ENCODE measurements at regions not wholly inside any gene's neighbourhood (a gene's known extent, or its start where the extent isn't known, plus 50 kb on each side); places are given as distances from the start of the nearest gene placed in this dataset.
A peak's percentile ranks its signal among the peaks of the same experiment; 100 is the strongest.
"Not testable (repeated sequence)": the region's sequence is repeated elsewhere in the genome, so short reads cannot be mapped to it uniquely, and the experiment has no call there.

GRCh38 chr5:152116934-152117333, 192.3 kb upstream of the GLRA1 start:
- no peak for DNase-seq (ENCODE audit: low read depth in 3 of 3)

- DNase-seq (ENCODE audit: low read depth in 3 of 3), result peak in 2 of 3 experiments; percentile 37 to 43
Measured at GRCh38 chr5:152113401-152113800, 188.8 kb upstream of the GLRA1 start.

DNA sequence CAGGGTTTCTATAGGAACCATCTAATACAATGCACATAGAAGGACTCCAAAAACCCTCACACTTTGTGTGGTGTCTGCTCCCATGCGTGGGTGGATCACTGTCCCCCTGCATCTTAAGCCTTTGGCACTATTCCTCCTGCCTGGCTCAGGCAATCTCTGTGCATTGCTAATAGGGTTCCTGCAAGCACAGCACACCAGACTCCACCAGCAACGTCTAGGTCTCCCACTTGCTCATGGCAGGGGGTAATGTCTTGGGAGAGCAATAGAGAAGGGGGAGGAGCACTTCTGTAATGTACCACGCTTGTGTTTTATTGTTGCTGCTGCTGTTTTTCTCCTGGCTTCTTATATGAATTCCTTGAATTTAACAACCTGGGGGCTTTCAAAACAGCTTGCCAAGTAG, 182.6 kb upstream of the GLRA1 start:
- DNase-seq (ENCODE audit: low read depth in 3 of 3), result no peak

- DNase-seq (ENCODE audit: low read depth in 3 of 3), result no peak
Measured at GRCh38 chr5:152106571-152106970, 181.9 kb upstream of the GLRA1 start.

DNA sequence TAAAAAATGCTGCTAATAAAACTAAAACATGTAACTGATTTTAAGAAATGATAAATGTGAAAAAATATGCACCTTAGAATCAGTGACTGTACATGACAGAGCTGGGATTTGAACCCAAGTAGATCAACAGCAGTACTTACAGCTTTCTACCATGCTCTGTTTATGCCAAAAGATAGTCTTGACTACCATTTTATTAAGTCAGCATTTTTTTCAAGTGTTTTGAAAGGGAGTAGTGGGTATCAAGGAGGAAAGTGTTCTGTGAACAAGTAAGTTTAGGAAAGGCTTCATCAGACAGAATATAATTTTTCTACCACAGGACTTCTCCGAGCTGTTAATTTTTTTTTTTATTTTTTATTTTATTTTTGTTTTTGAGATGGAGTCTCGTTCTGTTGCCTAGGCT, 180.4 kb upstream of the GLRA1 start:
- DNase-seq (ENCODE audit: low read depth in 3 of 3), result no peak

DNA sequence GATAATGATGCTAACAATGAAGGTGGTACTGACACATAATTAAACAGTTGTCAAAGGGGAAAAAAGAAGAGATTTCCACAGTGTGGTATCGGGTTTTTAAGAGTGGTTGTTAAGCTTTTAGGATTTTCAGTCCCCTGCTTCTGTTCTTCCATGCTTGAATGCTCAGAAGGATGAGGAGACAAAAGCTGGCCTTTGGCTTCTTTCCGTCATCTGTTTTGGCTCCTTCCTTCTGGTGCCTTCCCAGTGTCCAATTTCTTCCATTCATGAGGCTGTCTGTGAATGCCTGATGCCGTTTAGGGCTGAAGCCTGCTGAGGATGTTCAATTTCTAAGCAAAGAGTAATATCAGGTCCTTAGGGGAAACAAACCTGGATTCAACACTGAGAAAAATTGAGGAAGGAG, 179.6 kb upstream of the GLRA1 start:
- no peak for DNase-seq (ENCODE audit: low read depth in 3 of 3)

DNA sequence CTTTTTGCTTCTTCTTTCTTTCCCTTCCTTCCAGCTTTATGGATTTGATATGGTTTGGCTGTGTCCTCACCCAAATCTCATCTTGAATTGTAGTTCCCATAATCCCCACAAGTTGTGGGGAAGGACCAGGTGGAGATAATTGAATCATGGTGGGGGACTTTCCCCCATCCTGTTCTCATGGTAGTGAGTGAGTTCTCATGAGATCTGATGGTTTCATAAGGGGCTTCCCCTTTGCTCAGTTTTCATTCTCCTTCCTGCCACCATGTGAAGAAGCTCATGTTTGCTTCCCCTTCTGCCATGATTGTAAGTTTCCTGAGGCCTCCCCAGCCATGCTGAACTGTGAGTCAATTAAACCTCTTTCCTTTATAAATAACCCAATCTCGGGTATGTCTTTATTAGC, 178.3 kb upstream of the GLRA1 start:
- not testable (repeated sequence) for DNase-seq (ENCODE audit: low read depth in 3 of 3)

GRCh38 chr5:152102057-152102456, 177.4 kb upstream of the GLRA1 start:
- no peak for DNase-seq (ENCODE audit: low read depth in 3 of 3)

- no peak for DNase-seq (ENCODE audit: low read depth in 3 of 3)
Measured at GRCh38 chr5:152100462-152100861, 175.8 kb upstream of the GLRA1 start.

GRCh38 chr5:152097128-152097527, 172.5 kb upstream of the GLRA1 start:
- DNase-seq (ENCODE audit: low read depth in 3 of 3), result no peak

DNA sequence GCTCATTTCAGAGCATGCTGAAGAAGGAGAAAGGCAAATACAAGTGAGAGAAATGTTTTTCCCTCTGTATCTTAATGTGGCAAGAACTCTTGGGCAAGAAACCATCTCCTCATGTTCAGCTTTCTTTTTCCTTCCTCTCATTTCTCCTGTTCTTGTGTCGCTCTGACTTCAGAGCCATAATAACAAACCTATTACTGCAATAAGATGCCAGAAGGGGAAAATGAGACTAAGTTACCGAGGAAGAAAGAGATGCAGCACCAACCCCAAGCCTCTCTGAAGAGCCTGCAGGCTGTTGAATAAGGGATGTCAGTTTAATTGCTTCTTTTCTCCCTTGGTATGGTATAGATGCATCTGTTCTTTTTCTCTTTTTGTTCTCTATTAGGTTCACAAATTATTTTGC, 170.1 kb upstream of the GLRA1 start:
- no peak for DNase-seq (ENCODE audit: low read depth in 3 of 3)

DNA sequence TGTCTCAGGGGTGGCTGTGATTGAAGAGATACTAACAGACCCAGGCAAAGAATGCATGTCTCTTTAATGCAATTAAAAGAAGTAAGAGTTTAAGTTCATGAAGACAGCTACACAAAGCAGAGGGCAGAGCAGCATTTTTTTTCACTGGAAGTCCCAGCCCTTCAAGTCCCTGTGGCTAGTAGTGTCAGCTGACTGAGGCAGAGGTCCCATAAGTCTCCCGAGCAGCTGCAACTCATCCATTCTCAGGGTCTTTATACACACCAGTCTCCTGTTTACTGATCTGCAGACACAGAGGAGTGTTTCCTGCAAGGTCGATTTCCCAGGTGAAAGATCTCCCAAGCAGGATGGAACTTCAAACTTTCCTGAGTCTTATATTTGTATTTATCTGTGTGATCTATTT, 169.4 kb upstream of the GLRA1 start:
- no peak for DNase-seq (ENCODE audit: low read depth in 3 of 3)

- DNase-seq (ENCODE audit: low read depth in 3 of 3), result no peak
Measured at GRCh38 chr5:152092580-152092979, 167.9 kb upstream of the GLRA1 start.

- no peak for DNase-seq (ENCODE audit: low read depth in 3 of 3)
Measured at GRCh38 chr5:152089644-152090043, 165.0 kb upstream of the GLRA1 start.

GRCh38 chr5:152086668-152087067, 162.0 kb upstream of the GLRA1 start:
- no peak for DNase-seq (ENCODE audit: low read depth in 3 of 3)

DNA sequence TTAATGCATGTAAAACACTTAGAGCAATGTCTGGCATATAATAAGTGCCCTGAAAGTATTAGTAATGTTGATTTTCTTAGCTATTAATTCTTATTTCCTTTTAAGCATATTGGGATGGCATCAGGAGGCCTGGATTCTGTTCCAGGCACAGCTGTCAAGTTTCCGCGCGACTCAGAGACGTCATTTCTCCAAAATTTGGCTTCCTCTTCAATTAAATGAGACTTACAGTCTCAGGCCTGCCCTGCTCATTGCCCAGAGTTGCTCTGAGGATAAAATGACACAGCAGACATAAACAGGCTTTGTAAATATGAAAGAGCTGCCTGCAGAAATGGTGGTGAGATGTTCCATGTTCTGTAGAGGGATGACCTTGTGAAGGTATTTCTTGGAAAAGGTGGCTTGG, 159.8 kb upstream of the GLRA1 start:
- no peak for DNase-seq (ENCODE audit: low read depth in 3 of 3)

GRCh38 chr5:152083231-152083630, 158.6 kb upstream of the GLRA1 start:
- no peak for DNase-seq (ENCODE audit: low read depth in 3 of 3)

DNA sequence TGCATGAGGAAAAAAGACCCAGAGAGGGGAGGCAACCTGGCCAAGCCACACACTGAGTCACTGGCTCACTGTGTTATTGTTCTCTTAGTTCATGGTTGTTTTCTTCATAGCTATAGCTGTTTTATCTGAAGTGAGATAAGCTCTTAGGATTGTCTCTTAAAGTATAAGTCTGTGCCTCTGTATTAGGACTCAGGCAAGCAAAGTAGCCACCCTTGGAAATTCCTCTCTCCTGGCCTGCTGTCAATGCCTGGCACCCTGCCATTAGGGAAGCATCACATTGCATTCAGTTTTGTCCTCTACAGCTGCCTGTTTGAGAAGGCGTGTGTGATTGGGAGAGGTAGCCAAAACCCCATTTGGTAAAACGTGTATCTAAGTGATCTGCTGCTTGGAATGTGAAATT, 147.4 kb upstream of the GLRA1 start:
- DNase-seq (ENCODE audit: low read depth in 3 of 3), result no peak

DNA sequence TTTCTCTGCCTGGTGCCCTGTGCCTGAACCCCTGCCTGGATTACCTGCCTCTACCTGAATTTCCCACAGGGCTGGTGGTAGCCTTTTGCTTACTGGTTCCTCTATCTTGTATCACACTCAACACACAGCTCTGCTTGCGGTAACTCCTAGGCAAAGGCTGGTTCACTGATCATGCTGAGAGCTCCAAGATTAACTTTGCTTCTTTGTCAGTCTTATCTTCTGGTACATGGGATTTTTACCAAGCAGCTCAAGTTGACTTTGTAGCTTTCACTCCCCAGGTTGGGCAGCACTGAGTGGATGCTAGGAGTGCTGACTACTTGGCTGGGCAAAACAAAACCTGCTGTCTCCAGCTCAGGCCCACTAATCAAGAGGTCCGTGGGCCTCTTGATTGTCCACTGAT, 145.9 kb upstream of the GLRA1 start:
- no peak for DNase-seq (ENCODE audit: low read depth in 3 of 3)

DNA sequence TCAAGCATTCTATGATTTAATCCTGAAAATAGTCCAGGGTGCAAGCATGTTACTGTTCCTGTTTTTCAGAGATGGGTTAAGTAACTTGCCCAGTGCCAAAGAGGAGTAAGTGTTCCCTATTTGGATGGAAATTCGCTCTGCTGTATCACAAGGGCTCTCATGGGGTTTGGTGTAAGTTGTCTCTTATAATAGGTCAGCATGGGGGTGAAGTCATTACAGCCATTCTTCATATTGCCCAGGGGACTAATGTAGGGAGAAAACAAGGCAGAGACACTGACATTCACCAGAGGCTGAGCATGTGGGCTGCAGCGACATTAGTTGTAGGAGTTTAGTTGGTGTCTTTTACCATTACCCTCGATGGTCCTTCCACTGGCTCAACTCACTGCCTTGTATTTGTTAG, 142.1 kb upstream of the GLRA1 start:
- DNase-seq (ENCODE audit: low read depth in 3 of 3), result no peak

- DNase-seq (ENCODE audit: low read depth in 3 of 3), result no peak
Measured at GRCh38 chr5:152063004-152063403, 138.4 kb upstream of the GLRA1 start.

GRCh38 chr5:152061095-152061494, 136.4 kb upstream of the GLRA1 start:
- DNase-seq (ENCODE audit: low read depth in 3 of 3), result no peak

- DNase-seq (ENCODE audit: low read depth in 3 of 3), result no peak
Measured at GRCh38 chr5:152058267-152058666, 133.6 kb upstream of the GLRA1 start.

DNA sequence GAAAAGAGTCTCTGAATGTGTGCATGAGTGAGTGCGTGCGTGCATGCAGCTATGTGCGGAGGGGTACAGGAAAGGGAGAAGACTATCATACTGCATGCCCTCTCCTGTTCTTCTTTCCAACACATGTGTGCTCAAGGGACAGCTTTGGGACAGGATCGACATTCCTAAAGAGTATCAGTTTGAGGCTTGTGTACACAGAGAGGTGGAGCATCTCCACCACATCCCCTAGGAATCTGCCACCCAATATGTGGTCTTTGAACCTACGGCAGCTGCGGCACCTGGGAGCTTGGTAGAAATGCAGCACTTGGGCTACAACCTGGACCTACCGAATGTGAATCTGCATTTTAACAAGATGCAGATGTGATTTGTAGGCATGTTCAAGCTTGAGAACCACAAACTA, 132.3 kb upstream of the GLRA1 start:
- DNase-seq (ENCODE audit: low read depth in 3 of 3), result no peak

- no peak for DNase-seq (ENCODE audit: low read depth in 3 of 3)
Measured at GRCh38 chr5:152052470-152052869, 127.8 kb upstream of the GLRA1 start.
